K562 (cell line): ENCODE measurements at regions not wholly inside any gene's neighbourhood (a gene's known extent, or its start where the extent isn't known, plus 50 kb on each side); places are given as distances from the start of the nearest gene placed in this dataset.

ENCODE experiments used
- ATAC-seq: fragments of 200-7000 bp; cut with Tn5 transposase; 3 replicates; pipeline ENCODE4 v1.9.1; 2020; ENCODE audit warnings: moderate library complexity
- BruUV-seq: library from RNA; stranded (reverse); fragments of 400-500 nt; replicated peaks from 2 replicates; lab custom pipeline; 2021; lab: Mats Ljungman, UMichigan
- CTCF ChIA-PET: fragments of 300-600 bp; formaldehyde crosslinking; extraction: SDS; loops from one replicate; lab custom pipeline; 2021; ENCODE audit warnings: low intra/inter-chr PET ratio; lab: Yijun Ruan, JAX
- POLR2A ChIA-PET: fragments of 300-600, 350-650 bp; sonication (Branson Sonifier 250); formaldehyde crosslinking; extraction: SDS; loops from one replicate; lab custom pipeline; 2021; ENCODE audit warnings: antibody characterized with exemption, inconsistent platforms; lab: Yijun Ruan, JAX
- DNase-seq, 4 experiments: peaks; one replicate each; pipeline versions ENCODE4 v3.0.0 to v3.0.0-alpha.2; 2011 to 2018; ENCODE audit warnings: low spot score in 3 of 4, mixed read lengths in 3 of 4; ENCODE audit errors: extremely low read depth in 1 of 4
- FAIRE-seq: peaks from 2 replicates; lab custom pipeline; 2011; peaks lifted over from hg19 to GRCh38; lab: Jason Lieb, UNC
- H2AFZ ChIP-seq: 2 replicates; pipeline ENCODE4 v1.6.0; 2011; ENCODE audit warnings: low read depth, low read length, control low read depth, inconsistent platforms
- H3K27ac ChIP-seq: fragments of 200-600 bp; 3 replicates; pipeline ENCODE4 v1.8.0; 2011; ENCODE audit warnings: low read depth, mild to moderate bottlenecking, control low read depth, inconsistent platforms, low read length, moderate library complexity, mixed read lengths; ENCODE audit errors: extremely low read depth
- H3K27me3 ChIP-seq, 2 experiments: fragments of 300-600 bp in 1 of 2; 2 replicates in 1 of 2; 3 replicates in 1 of 2; pipeline versions ENCODE4 v1.6.0 to v1.8.0; 2011; ENCODE audit warnings: inconsistent platforms in 2 of 2, low read length in 2 of 2, mild to moderate bottlenecking in 1 of 2, mixed read lengths in 1 of 2, moderate library complexity in 1 of 2; ENCODE audit not compliant: control insufficient read depth in 2 of 2, insufficient read depth in 2 of 2
- H3K36me3 ChIP-seq: fragments of 300-600 bp; 3 replicates; pipeline ENCODE4 v1.8.0; 2011; ENCODE audit warnings: mild to moderate bottlenecking, low read length, inconsistent platforms; ENCODE audit not compliant: control insufficient read depth, insufficient read depth
- H3K4me1 ChIP-seq, 2 experiments: fragments of 200-600 bp in 1 of 2; replicated peaks in 1 of 2; 2 replicates in 1 of 2; 3 replicates in 1 of 2; pipeline versions ENCODE4 v1.5.1 to v1.8.0; 2011; ENCODE audit warnings: inconsistent platforms in 2 of 2, low read length in 2 of 2, mild to moderate bottlenecking in 1 of 2, mixed read lengths in 1 of 2, moderate library complexity in 1 of 2; ENCODE audit not compliant: control insufficient read depth in 2 of 2, insufficient read depth in 2 of 2
- H3K4me2 ChIP-seq: 2 replicates; pipeline ENCODE4 v1.6.1; 2011; ENCODE audit warnings: low read length, control low read depth, inconsistent platforms, mixed read lengths; ENCODE audit not compliant: insufficient read depth
- H3K4me3 ChIP-seq: fragments of 200-600 bp; sonication (generic), shearing (Covaris generic); 2 replicates; pipeline ENCODE4 v1.5.1; 2016; ENCODE audit warnings: control low read depth, inconsistent platforms
- H3K79me2 ChIP-seq: fragments of 200-600 bp; 3 replicates; pipeline ENCODE4 v1.8.0; 2011; ENCODE audit warnings: low read length, inconsistent platforms; ENCODE audit not compliant: control insufficient read depth, insufficient read depth
- H3K9ac ChIP-seq, 2 experiments: 2 replicates each; pipeline versions ENCODE4 v1.6.0 to v1.6.1; 2011; ENCODE audit warnings: low read depth in 2 of 2, low read length in 2 of 2, control low read depth in 1 of 2, inconsistent platforms in 1 of 2, mild to moderate bottlenecking in 1 of 2, mixed read lengths in 1 of 2; ENCODE audit not compliant: insufficient read depth in 1 of 2
- H3K9me1 ChIP-seq: one replicate; pipeline ENCODE4 v1.6.0; 2011; ENCODE audit warnings: inconsistent platforms, mild to moderate bottlenecking, low read length, moderate library complexity; ENCODE audit not compliant: control insufficient read depth, insufficient read depth
- H3K9me3 ChIP-seq: replicated peaks from 2 replicates; pipeline ENCODE4 v1.5.1; 2011; ENCODE audit warnings: low read depth, low read length, inconsistent platforms; ENCODE audit not compliant: control insufficient read depth, insufficient read depth
- H4K20me1 ChIP-seq: replicated peaks from 2 replicates; pipeline ENCODE4 v1.6.1; 2011; ENCODE audit warnings: low read length, inconsistent platforms, mixed read lengths; ENCODE audit not compliant: control insufficient read depth, insufficient read depth
- EHMT2 ChIP-seq: fragments of 450-650 bp; IDR thresholded peaks from 2 replicates; pipeline ENCODE4 v1.6.1; 2018; ENCODE audit warnings: antibody characterized with exemption
- HMG20A ChIP-seq: fragments of 450-650 bp; formaldehyde crosslinking; conservative IDR thresholded peaks from 2 replicates; pipeline ENCODE4 v1.4.0; 2020; ENCODE audit warnings: mild to moderate bottlenecking, mixed read lengths
- ILF3 ChIP-seq: fragments of 450-650 bp; IDR thresholded peaks from 2 replicates; pipeline ENCODE4 v1.6.1; 2018; ENCODE audit warnings: antibody characterized with exemption, mild to moderate bottlenecking, moderate library complexity, borderline replicate concordance
- RBM14 ChIP-seq: fragments of 200-400 bp; formaldehyde crosslinking; IDR thresholded peaks from 2 replicates; pipeline ENCODE4 v1.6.1; 2018; ENCODE audit warnings: low read depth, mild to moderate bottlenecking, low read length, moderate library complexity, borderline replicate concordance; ENCODE audit not compliant: insufficient read depth
- REST ChIP-seq, 2 experiments: fragments of 450-650 bp; formaldehyde crosslinking in 1 of 2; IDR thresholded peaks; 2 replicates each; pipeline versions ENCODE4 v1.4.0 to v1.6.1; 2014 to 2020; ENCODE audit warnings: mild to moderate bottlenecking in 2 of 2, borderline replicate concordance in 1 of 2, low read depth in 1 of 2
- RFX1 ChIP-seq: fragments of 450-650 bp; IDR thresholded peaks from 2 replicates; pipeline ENCODE4 v1.6.1; 2016; ENCODE audit warnings: mild to moderate bottlenecking, moderate library complexity
- SPI1 ChIP-seq: IDR thresholded peaks from 2 replicates; pipeline ENCODE4 v1.6.1; 2011; ENCODE audit warnings: low read depth, low read length, control low read depth, borderline replicate concordance
- U2AF2 ChIP-seq: fragments of 200-400 bp; formaldehyde crosslinking; optimal IDR thresholded peaks from 2 replicates; pipeline ENCODE3; 2017; ENCODE audit warnings: low read depth, mild to moderate bottlenecking, low read length
- ZBTB1 ChIP-seq: sonication (generic); formaldehyde crosslinking; IDR thresholded peaks from 2 replicates; pipeline ENCODE4 v1.8.1; 2023; ENCODE audit warnings: missing genetic modification reagents, low read depth, mild to moderate bottlenecking, borderline replicate concordance
- ZNF253 ChIP-seq: fragments of 250-450 bp; sonication (Bioruptor Pico); conservative IDR thresholded peaks from 2 replicates; pipeline ENCODE4 v1.6.1; 2021; ENCODE audit warnings: mild to moderate bottlenecking
- WGBS: fragments of 100-300 bp; shearing (Covaris generic); methylation state at CpG from one replicate; pipeline ENCODE4 v1.1.6; 2016; ENCODE audit warnings: low coverage, mixed read lengths; ENCODE audit not compliant: insufficient coverage; ENCODE audit errors: missing lambda C conversion rate; 5-methylcytosine and 5-hydroxymethylcytosine counted together
- in situ Hi-C: fragments of 300-500 bp; cut with MboI; formaldehyde crosslinking; loops from 4 replicates; pipeline ENCODE4 v1.15.0; 2018; ENCODE audit warnings: inconsistent platforms, mixed read lengths
- intact Hi-C: fragments of 100-400 bp; cut with micrococcal nuclease; formaldehyde crosslinking; loops from 2 replicates; pipeline ENCODE4 v1.14.2; 2022
- TF ChIP-seq, protein P1 (sequence below): fragments of 450-650 bp; formaldehyde crosslinking; IDR thresholded peaks from 2 replicates; pipeline ENCODE4 v1.4.0; 2020; ENCODE audit warnings: mild to moderate bottlenecking, mixed read lengths
- TF ChIP-seq, protein P2 (sequence below): fragments of 250-450 bp; sonication (Bioruptor Pico); IDR thresholded peaks from 2 replicates; pipeline ENCODE4 v1.8.0; 2021; ENCODE audit warnings: moderate library complexity, mild to moderate bottlenecking, inconsistent platforms

DNA sequence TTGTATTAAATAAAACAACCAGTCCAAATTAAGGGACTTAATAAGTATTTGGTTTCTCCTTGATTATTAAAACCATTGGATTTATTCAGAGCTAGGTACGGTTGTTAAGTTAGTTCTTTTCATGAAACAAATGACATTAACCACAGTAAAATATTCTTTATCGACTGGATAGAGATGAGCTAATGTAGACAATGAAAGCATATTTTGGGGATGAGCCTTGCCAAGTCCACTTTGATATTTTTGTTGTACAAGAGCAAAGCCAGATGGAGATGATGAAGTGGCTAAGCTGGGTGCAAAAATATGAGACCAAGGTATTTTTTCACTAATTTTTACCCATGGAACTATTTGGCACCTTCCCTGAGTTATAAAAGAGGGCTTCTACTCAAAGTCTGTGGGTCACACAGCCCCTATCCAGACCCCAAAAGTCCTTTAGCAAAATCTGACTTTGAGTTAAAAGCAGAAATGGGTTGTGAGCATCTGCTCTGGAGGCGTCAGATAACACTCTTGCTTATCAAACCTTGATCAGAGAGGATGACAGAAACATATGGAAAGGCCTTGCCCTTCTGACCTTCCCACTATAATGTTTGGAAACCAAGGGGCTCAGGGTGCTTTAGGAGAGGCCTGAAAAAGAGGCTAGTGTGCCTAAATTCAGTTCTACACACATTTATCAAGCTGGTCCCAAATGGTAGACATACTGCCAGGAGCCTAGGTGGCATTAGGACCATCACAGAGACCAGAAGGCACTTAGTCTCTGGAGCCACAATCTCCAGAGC is 456.8 kb downstream of the MTX2 start:
- in situ Hi-C loops (no loop called here), intact Hi-C loops (no loop called here)
- no TSS peak for BruUV-seq
- no peaks in the 10 kb centered on the region for H3K9me1 ChIP-seq
- H4K20me1 ChIP-seq: no peaks in the 10 kb centered on the region
- H3K9ac ChIP-seq: no peak overlapping the region
- ATAC-seq (no peak), FAIRE-seq (no peak), DNase-seq (no peak)
- H3K4me1 ChIP-seq: no peaks in the 10 kb centered on the region
- WGBS: 7% methylated on average over 3 of the region's 3 CpGs
- peaks cover 0 to 8% of the 10 kb centered on the region in 2 experiments; a peak in 1 of 5 replicates for H3K27me3 ChIP-seq
- no peak overlapping the region for H3K27ac ChIP-seq
- H3K79me2 ChIP-seq: no peaks in the 10 kb centered on the region
- no peak overlapping the region for H2AFZ ChIP-seq
- H3K4me2 ChIP-seq: no peak overlapping the region
- no peaks in the 10 kb centered on the region for H3K9me3 ChIP-seq
- CTCF ChIA-PET: no interaction called here
- no peaks in the 10 kb centered on the region for H3K36me3 ChIP-seq
- POLR2A ChIA-PET: interaction anchor here (2.2 kb wide), 1 partner anchor 10 kb away, joined by 6 read pairs; no protein-coding TSS in a partner anchor
- H3K4me3 ChIP-seq: no peak overlapping the region
- TF ChIP-seq EHMT2: no peak
- no peak for TF ChIP-seq RFX1
- no peak for TF ChIP-seq REST (IDR thresholded peaks at IDR 0.05; ENCODE audit: borderline replicate concordance)
- TF ChIP-seq REST (CRISPR knock-in tag; IDR thresholded peaks at IDR 0.05; ENCODE audit: low read depth): no peak
- TF ChIP-seq U2AF2: no peak
- TF ChIP-seq, protein P1, sequence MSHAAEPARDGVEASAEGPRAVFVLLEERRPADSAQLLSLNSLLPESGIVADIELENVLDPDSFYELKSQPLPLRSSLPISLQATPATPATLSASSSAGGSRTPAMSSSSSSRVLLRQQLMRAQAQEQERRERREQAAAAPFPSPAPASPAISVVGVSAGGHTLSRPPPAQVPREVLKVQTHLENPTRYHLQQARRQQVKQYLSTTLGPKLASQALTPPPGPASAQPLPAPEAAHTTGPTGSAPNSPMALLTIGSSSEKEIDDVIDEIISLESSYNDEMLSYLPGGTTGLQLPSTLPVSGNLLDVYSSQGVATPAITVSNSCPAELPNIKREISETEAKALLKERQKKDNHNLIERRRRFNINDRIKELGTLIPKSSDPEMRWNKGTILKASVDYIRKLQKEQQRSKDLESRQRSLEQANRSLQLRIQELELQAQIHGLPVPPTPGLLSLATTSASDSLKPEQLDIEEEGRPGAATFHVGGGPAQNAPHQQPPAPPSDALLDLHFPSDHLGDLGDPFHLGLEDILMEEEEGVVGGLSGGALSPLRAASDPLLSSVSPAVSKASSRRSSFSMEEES (CRISPR knock-in tag): no peak
- TF ChIP-seq, protein P2, sequence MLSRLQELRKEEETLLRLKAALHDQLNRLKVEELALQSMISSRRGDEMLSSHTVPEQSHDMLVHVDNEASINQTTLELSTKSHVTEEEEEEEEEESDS (CRISPR knock-in tag): no peak
- TF ChIP-seq ZBTB1 (CRISPR knock-in tag): no peak
- TF ChIP-seq HMG20A (CRISPR knock-in tag): no peak
- no peak for TF ChIP-seq ILF3
- no peak for TF ChIP-seq SPI1
- no peak for TF ChIP-seq ZNF253 (CRISPR knock-in tag)
- TF ChIP-seq RBM14: no peak
